ENCODE measurements at regions not wholly inside any gene's neighbourhood (a gene's known extent, or its start where the extent isn't known, plus 50 kb on each side); places are given as distances from the start of the nearest gene placed in this dataset.

DNA sequence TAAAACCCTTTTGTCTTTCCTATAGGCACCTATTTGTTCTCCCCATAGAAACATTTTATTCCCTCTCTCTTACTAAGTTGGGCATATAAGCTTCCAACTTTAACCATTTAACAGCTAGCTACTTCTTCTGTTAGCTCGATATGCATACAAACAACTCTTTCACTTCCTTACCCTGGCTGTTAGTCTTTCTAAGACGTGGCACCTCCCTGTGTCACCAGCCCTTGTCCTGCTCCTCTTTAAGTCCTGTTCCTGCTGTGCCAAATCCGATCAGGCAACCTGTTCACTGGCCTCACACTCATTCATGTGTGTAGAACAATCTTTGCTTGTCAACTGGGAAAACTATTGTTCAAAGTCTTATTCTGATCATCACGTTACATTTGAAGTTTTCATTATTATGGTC is 1376.1 kb upstream of the TENM4 start:
- DNase-seq (ENCODE audit: low spot score), result no peak
- TF ChIP-seq, protein P1, sequence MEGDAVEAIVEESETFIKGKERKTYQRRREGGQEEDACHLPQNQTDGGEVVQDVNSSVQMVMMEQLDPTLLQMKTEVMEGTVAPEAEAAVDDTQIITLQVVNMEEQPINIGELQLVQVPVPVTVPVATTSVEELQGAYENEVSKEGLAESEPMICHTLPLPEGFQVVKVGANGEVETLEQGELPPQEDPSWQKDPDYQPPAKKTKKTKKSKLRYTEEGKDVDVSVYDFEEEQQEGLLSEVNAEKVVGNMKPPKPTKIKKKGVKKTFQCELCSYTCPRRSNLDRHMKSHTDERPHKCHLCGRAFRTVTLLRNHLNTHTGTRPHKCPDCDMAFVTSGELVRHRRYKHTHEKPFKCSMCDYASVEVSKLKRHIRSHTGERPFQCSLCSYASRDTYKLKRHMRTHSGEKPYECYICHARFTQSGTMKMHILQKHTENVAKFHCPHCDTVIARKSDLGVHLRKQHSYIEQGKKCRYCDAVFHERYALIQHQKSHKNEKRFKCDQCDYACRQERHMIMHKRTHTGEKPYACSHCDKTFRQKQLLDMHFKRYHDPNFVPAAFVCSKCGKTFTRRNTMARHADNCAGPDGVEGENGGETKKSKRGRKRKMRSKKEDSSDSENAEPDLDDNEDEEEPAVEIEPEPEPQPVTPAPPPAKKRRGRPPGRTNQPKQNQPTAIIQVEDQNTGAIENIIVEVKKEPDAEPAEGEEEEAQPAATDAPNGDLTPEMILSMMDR (IDR thresholded peaks at IDR 0.05; ENCODE audit: extremely low read depth, insufficient read depth, missing control alignments), result no peak
- in situ Hi-C loops (cut with MboI; ENCODE audit: low pct_unique_long_range_greater_than_20kb, low sequenced_read_pairs, unreplicated experiment), result no loop called here

DNA sequence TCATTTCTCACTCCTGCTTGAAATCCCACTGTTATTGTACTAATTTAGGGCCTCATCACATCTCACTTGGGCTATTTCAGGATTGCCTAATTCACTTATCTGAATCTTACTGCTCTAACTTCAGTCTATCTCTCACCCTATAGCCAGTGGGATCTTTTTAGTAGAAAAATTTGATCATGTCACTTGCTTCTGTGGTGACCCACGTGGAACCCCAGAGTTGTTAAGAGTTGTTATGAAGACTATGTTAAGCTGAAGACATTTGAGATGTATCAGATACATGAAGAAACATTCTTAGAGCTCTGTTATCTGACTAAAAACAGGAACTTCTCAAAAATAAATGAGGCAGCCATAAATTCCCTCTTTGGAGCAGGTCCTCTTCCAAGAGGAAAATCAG is 1375.6 kb upstream of the TENM4 start:
- TF ChIP-seq, protein P1 (IDR thresholded peaks at IDR 0.05; ENCODE audit: extremely low read depth, insufficient read depth, missing control alignments), result no peak
- in situ Hi-C loops (cut with MboI; ENCODE audit: low pct_unique_long_range_greater_than_20kb, low sequenced_read_pairs, unreplicated experiment), result no loop called here
- DNase-seq (ENCODE audit: low spot score), result no peak

DNA sequence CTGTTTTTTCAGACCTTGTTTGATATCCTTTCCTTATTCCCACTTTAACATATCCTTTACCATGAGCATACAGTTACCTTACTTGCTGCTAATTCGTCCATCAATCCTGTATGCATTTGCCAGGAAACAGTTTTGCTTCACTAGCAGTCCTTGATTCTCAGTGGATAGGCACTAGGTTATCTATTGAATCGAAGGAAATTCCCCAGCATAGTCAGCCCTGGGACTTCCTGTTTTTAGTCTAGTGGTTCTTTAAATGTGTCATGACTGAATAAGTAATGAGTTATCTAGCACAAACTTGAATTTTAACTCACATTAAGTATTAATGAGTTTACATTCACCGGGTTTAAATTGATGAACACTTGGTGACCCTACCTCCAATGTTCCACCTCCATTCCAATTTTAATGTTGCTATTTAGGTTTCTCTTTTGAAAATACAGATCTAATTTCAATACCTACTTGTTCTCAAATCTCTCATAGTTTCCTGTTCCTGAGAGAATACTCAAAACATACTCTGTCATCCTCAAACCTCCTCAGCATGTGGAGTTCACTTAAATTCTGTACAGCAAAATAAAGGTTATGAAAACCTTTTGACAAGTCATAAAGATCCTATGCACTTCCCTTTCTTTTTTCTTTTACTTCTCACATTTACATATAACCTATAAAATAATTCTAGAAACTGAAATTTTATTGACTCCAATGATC is 1375.1 kb upstream of the TENM4 start:
- in situ Hi-C loops (cut with MboI; ENCODE audit: low pct_unique_long_range_greater_than_20kb, low sequenced_read_pairs, unreplicated experiment), result no loop called here
- TF ChIP-seq, protein P1 (IDR thresholded peaks at IDR 0.05; ENCODE audit: extremely low read depth, insufficient read depth, missing control alignments), result no peak
- DNase-seq (ENCODE audit: low spot score), result peak; percentile 17

DNA sequence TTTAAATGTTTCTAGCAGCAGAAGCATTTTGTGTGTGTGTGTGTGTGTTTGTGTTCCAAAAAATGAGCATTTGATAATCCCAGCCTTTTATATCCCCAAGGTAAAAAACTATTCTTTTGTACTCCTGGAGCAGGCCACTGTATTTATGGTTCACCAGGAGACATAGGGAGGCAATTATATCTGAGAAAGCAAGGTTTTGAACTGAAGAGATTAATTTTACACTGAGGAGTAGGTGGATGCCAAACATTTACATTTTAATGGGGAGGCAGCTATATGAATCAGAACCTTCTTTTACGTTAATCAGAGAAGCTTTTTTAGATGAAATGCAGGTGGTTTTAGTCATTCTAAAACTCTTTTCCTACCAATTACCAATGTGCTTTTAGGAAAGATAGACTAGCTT is 1374.0 kb upstream of the TENM4 start:
- TF ChIP-seq, protein P1 (IDR thresholded peaks at IDR 0.05; ENCODE audit: extremely low read depth, insufficient read depth, missing control alignments), result no peak
- no peak for DNase-seq (ENCODE audit: low spot score)
- in situ Hi-C loops (cut with MboI; ENCODE audit: low pct_unique_long_range_greater_than_20kb, low sequenced_read_pairs, unreplicated experiment), result no loop called here

DNA sequence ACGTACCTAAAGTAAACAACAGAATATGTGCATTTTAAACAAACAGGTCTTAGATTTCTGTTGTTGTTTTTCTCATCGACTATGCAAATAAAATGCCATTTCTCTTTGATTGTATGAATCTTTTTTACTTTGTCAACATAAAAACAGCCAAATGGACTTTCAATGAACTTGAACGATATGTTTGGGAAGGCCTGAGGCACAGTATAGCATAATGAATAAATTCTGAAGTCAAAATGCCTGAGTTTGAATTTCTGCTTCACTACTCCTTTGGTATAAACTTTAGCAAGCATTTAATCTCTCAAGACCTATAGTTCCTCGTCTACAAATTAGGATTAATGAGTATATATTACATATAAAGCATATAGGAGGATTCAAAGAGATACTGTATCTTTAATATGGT is 1369.9 kb upstream of the TENM4 start:
- TF ChIP-seq, protein P1 (IDR thresholded peaks at IDR 0.05; ENCODE audit: extremely low read depth, insufficient read depth, missing control alignments), result no peak
- in situ Hi-C loops (cut with MboI; ENCODE audit: low pct_unique_long_range_greater_than_20kb, low sequenced_read_pairs, unreplicated experiment), result no loop called here
- no peak for DNase-seq (ENCODE audit: low spot score)

DNA sequence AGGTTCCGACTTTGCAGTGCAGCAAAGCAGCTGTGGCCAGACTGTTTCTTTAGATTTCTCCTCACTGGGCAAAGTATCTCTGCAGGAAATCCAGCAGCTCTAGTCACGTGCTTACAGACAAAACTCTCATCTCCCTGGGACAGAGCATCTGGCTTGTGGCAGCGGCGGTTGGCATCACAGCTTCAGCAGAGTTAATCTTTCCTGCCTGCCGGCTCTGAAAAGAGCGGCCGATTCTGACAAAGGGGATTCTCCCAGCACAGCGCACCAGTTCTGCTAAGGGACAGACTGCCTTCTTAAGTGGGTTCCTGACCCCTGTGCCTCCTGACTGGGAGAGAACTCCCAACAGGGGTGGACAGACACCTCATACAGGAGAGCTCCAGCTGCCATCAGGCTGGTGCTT is 1357.3 kb upstream of the TENM4 start:
- TF ChIP-seq, protein P1 (IDR thresholded peaks at IDR 0.05; ENCODE audit: extremely low read depth, insufficient read depth, missing control alignments), result no peak
- in situ Hi-C loops (cut with MboI; ENCODE audit: low pct_unique_long_range_greater_than_20kb, low sequenced_read_pairs, unreplicated experiment), result no loop called here
- DNase-seq (ENCODE audit: low spot score), result no peak

Measured in GM13977 (cell line).